ENCODE measurements at regions not wholly inside any gene's neighbourhood (a gene's known extent, or its start where the extent isn't known, plus 50 kb on each side); places are given as distances from the start of the nearest gene placed in this dataset.

- H3K4me3 ChIP-seq (ENCODE audit: low read depth, low read length) = no peak overlapping the region
- TF ChIP-seq, protein P1, sequence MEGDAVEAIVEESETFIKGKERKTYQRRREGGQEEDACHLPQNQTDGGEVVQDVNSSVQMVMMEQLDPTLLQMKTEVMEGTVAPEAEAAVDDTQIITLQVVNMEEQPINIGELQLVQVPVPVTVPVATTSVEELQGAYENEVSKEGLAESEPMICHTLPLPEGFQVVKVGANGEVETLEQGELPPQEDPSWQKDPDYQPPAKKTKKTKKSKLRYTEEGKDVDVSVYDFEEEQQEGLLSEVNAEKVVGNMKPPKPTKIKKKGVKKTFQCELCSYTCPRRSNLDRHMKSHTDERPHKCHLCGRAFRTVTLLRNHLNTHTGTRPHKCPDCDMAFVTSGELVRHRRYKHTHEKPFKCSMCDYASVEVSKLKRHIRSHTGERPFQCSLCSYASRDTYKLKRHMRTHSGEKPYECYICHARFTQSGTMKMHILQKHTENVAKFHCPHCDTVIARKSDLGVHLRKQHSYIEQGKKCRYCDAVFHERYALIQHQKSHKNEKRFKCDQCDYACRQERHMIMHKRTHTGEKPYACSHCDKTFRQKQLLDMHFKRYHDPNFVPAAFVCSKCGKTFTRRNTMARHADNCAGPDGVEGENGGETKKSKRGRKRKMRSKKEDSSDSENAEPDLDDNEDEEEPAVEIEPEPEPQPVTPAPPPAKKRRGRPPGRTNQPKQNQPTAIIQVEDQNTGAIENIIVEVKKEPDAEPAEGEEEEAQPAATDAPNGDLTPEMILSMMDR (IDR thresholded peaks at IDR 0.05; ENCODE audit: insufficient read depth, low read depth, low read length, missing control alignments) = no peak
- DNase-seq (ENCODE audit: low read depth) = no peak
These were observed 124.5 kb downstream of the SLC16A9 start for GRCh38 chr10:59585046-59585700.

DNA sequence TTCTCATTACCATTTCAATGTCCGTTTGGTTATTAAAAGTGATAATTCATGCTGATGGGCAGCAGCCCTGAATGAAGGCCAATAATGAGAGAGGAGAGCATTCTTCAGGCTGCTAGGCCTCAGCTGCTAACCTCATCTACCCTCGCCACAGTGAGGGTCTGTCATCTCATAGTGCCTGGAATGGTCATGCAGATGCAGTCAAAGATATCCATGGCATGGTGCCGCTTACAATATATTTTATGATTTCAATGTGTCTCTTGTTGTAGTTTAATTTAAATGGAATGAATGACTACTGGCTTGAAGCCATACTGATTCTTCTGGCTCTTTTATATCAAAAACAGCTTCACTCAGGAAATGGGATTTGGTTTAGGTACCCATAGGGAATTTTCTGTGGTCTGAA is 126.9 kb downstream of the SLC16A9 start:
- TF ChIP-seq, protein P1 (IDR thresholded peaks at IDR 0.05; ENCODE audit: insufficient read depth, low read depth, low read length, missing control alignments) = no peak
- DNase-seq (ENCODE audit: low read depth) = no peak

GRCh38 chr10:59582058-59582457 is 127.6 kb downstream of the SLC16A9 start:
- H3K4me3 ChIP-seq (ENCODE audit: low read depth, low read length) = no peak overlapping the region
- DNase-seq (ENCODE audit: low read depth) = no peak
- TF ChIP-seq, protein P1 (IDR thresholded peaks at IDR 0.05; ENCODE audit: insufficient read depth, low read depth, low read length, missing control alignments) = no peak

More for the DNA sequence above, 126.9 kb downstream of the SLC16A9 start:
- H3K4me3 ChIP-seq (ENCODE audit: low read depth, low read length) = no peak overlapping the region

- H3K4me3 ChIP-seq (ENCODE audit: low read depth, low read length) = no peak overlapping the region
- TF ChIP-seq, protein P1 (IDR thresholded peaks at IDR 0.05; ENCODE audit: insufficient read depth, low read depth, low read length, missing control alignments) = peak; percentile 19
- DNase-seq (ENCODE audit: low read depth) = peak; percentile 15
These were observed 129.4 kb downstream of the SLC16A9 start for GRCh38 chr10:59580026-59580863.

GRCh38 chr10:59578741-59579140 is 130.9 kb downstream of the SLC16A9 start:
- H3K4me3 ChIP-seq (ENCODE audit: low read depth, low read length) = no peak overlapping the region
- TF ChIP-seq, protein P1 (IDR thresholded peaks at IDR 0.05; ENCODE audit: insufficient read depth, low read depth, low read length, missing control alignments) = no peak
- no peak for DNase-seq (ENCODE audit: low read depth)

GRCh38 chr10:59577984-59578383 is 131.7 kb downstream of the SLC16A9 start:
- no peak for DNase-seq (ENCODE audit: low read depth)
- H3K4me3 ChIP-seq (ENCODE audit: low read depth, low read length) = no peak overlapping the region
- TF ChIP-seq, protein P1 (IDR thresholded peaks at IDR 0.05; ENCODE audit: insufficient read depth, low read depth, low read length, missing control alignments) = no peak

Data from GM12865 (cell line).